GM23248 (cell line): ENCODE measurements at regions not wholly inside any gene's neighbourhood (a gene's known extent, or its start where the extent isn't known, plus 50 kb on each side); places are given as distances from the start of the nearest gene placed in this dataset.
A peak's percentile ranks its signal among the peaks of the same experiment; 100 is the strongest.

Source experiments
- DNase-seq: peaks from one replicate; pipeline ENCODE4 v3.0.0-alpha.2; 2015
- H2AFZ ChIP-seq: fragments of 200-600 bp; sonication (generic); 2 replicates; pipeline ENCODE4 v1.6.1; 2016; ENCODE audit warnings: antibody characterized with exemption
- H3F3A ChIP-seq: fragments of 200-600 bp; sonication (generic); 2 replicates; pipeline ENCODE4 v1.6.1; 2016; ENCODE audit warnings: mild to moderate bottlenecking, antibody characterized with exemption, mixed run types; ENCODE audit not compliant: insufficient read depth
- H3K27ac ChIP-seq: fragments of 200-600 bp; sonication (generic); 2 replicates; pipeline ENCODE4 v1.5.1; 2016; ENCODE audit warnings: mild to moderate bottlenecking
- H3K27me3 ChIP-seq: fragments of 200-600 bp; sonication (generic); replicated peaks from 2 replicates; pipeline ENCODE4 v1.6.1; 2016; ENCODE audit warnings: mild to moderate bottlenecking; ENCODE audit not compliant: insufficient read depth
- H3K36me3 ChIP-seq: fragments of 200-600 bp; sonication (generic); 2 replicates; pipeline ENCODE4 v1.6.1; 2016; ENCODE audit warnings: low read depth, mild to moderate bottlenecking
- H3K4me1 ChIP-seq: fragments of 200-600 bp; sonication (generic); 2 replicates; pipeline ENCODE4 v1.6.1; 2016; ENCODE audit warnings: mild to moderate bottlenecking; ENCODE audit not compliant: insufficient read depth
- H3K4me2 ChIP-seq: fragments of 200-600 bp; sonication (generic); one replicate; pipeline ENCODE4 v1.6.1; 2016; ENCODE audit warnings: mild to moderate bottlenecking; ENCODE audit not compliant: unreplicated experiment
- H3K4me3 ChIP-seq: fragments of 200-600 bp; sonication (generic); 2 replicates; pipeline ENCODE4 v1.5.1; 2016; ENCODE audit warnings: mild to moderate bottlenecking
- H3K79me2 ChIP-seq: fragments of 200-600 bp; sonication (generic); 2 replicates; pipeline ENCODE4 v1.6.1; 2016; ENCODE audit warnings: mild to moderate bottlenecking; ENCODE audit not compliant: insufficient read depth
- H3K9ac ChIP-seq: fragments of 200-600 bp; sonication (generic); 2 replicates; pipeline ENCODE4 v1.6.1; 2016; ENCODE audit warnings: mild to moderate bottlenecking
- H3K9me2 ChIP-seq: fragments of 200-600 bp; sonication (generic); 2 replicates; pipeline ENCODE4 v1.6.1; 2016; ENCODE audit warnings: mixed run types, mild to moderate bottlenecking, moderate library complexity; ENCODE audit not compliant: insufficient read depth
- H3K9me3 ChIP-seq: fragments of 200-600 bp; sonication (generic); one replicate; pipeline ENCODE4 v1.6.1; 2017; ENCODE audit warnings: low read depth
- H4K20me1 ChIP-seq: fragments of 200-600 bp; sonication (generic); 2 replicates; pipeline ENCODE4 v1.6.0; 2016; ENCODE audit not compliant: insufficient read depth
- EZH2 ChIP-seq: fragments of 200-600 bp; sonication (generic); IDR thresholded peaks from 2 replicates; pipeline ENCODE4 v1.6.1; 2018; ENCODE audit warnings: antibody characterized with exemption, mild to moderate bottlenecking; ENCODE audit not compliant: insufficient read depth, poor library complexity, severe bottlenecking
- EZH2phosphoT487 ChIP-seq: fragments of 200-600 bp; sonication (generic); IDR thresholded peaks from 2 replicates; pipeline ENCODE4 v1.6.1; 2018; ENCODE audit warnings: antibody characterized with exemption, moderate library complexity, mild to moderate bottlenecking, low read depth; ENCODE audit not compliant: insufficient read depth
- WGBS, 2 experiments: methylation state at CpG; one replicate each; pipeline ENCODE4 v1.1.6; 2015 to 2017; ENCODE audit warnings: low lambda C conversion rate in 2 of 2, low coverage in 1 of 2; ENCODE audit errors: missing lambda C conversion rate in 2 of 2; 5-methylcytosine and 5-hydroxymethylcytosine counted together
- in situ Hi-C: fragments of 300-500 bp; cut with MboI; formaldehyde crosslinking; loops from 2 replicates; pipeline ENCODE4 v1.15.0; 2020

- Histone ChIP-seq H3K27me3 (no peaks in the 10 kb centered on the region), H2AFZ (no peak overlapping the region)
- WGBS, 2 experiments = 59 to 60% methylated on average over 3 of the region's 3 CpGs
Measured at GRCh38 chr4:159023741-159024140, 79.1 kb upstream of the RAPGEF2 start.

GRCh38 chr4:159024266-159024665 lies 78.6 kb upstream of the RAPGEF2 start:
- Histone ChIP-seq H3K27ac (no peak overlapping the region), H4K20me1 (no peaks in the 10 kb centered on the region), H3K9ac (no peak overlapping the region), H3K4me3 (no peak overlapping the region), H3K79me2 (no peaks in the 10 kb centered on the region), H3K9me3 (no peaks in the 10 kb centered on the region), H3K9me2 (no peaks in the 10 kb centered on the region), H3F3A (no peaks in the 10 kb centered on the region), H2AFZ (no peak overlapping the region), H3K27me3 (no peaks in the 10 kb centered on the region), H3K4me2 (no peak overlapping the region), H3K36me3 (no peaks in the 10 kb centered on the region), H3K4me1 (peaks cover 8% of the 10 kb centered on the region)
- WGBS, 2 experiments = 95% methylated on average over 5 of the region's 5 CpGs
- in situ Hi-C loops = no loop called here
- DNase-seq = no peak
- TF ChIP-seq EZH2 (no peak), EZH2phosphoT487 (no peak)

More at GRCh38 chr4:159023741-159024140, 79.1 kb upstream of the RAPGEF2 start:
- TF ChIP-seq EZH2 (no peak), EZH2phosphoT487 (no peak)
- H3K36me3 ChIP-seq = no peaks in the 10 kb centered on the region
- no peaks in the 10 kb centered on the region for H3K79me2 ChIP-seq
- no peak overlapping the region for H3K27ac ChIP-seq
- H3K9me3 ChIP-seq = no peaks in the 10 kb centered on the region
- DNase-seq = no peak
- peaks cover 8% of the 10 kb centered on the region for H3K4me1 ChIP-seq
- no peak overlapping the region for H3K9ac ChIP-seq
- in situ Hi-C loops = no loop called here
- H4K20me1 ChIP-seq = no peaks in the 10 kb centered on the region
- H3F3A ChIP-seq = no peaks in the 10 kb centered on the region
- H3K4me2 ChIP-seq = no peak overlapping the region
- H3K9me2 ChIP-seq = no peaks in the 10 kb centered on the region
- H3K4me3 ChIP-seq = no peak overlapping the region

DNA sequence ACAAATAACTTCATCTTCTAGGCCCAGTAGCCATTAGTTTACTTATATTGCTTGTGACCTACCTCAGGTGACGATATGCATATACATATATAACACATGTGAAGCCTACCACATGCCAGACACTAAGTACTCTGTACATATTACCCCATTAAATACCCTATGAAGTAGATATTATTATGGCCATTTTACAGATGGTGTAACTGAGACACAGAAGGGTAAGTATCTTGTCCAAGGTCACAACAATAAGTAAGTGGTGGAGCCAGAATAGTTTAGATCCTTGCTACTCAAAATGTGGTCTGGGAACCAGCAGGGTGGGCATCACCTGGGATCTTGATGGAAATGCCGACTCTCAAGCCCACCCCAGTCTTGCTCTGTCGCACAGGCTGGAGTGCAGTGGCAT lies 78.1 kb upstream of the RAPGEF2 start:
- H3K27ac ChIP-seq = no peak overlapping the region
- WGBS, 2 experiments = 94 to 96% methylated on average over 3 of the region's 3 CpGs
- H3K36me3 ChIP-seq = no peaks in the 10 kb centered on the region
- no peak overlapping the region for H3K4me3 ChIP-seq
- H4K20me1 ChIP-seq = no peaks in the 10 kb centered on the region
- in situ Hi-C loops = no loop called here
- DNase-seq = no peak
- no peak overlapping the region for H3K9ac ChIP-seq
- H3K4me2 ChIP-seq = no peak overlapping the region
- no peaks in the 10 kb centered on the region for H3K9me2 ChIP-seq
- TF ChIP-seq EZH2 (no peak), EZH2phosphoT487 (no peak)
- no peaks in the 10 kb centered on the region for H3K27me3 ChIP-seq
- no peaks in the 10 kb centered on the region for H3F3A ChIP-seq
- no peak overlapping the region for H2AFZ ChIP-seq
- no peaks in the 10 kb centered on the region for H3K79me2 ChIP-seq
- H3K9me3 ChIP-seq = no peaks in the 10 kb centered on the region
- peaks cover 8% of the 10 kb centered on the region for H3K4me1 ChIP-seq

DNA sequence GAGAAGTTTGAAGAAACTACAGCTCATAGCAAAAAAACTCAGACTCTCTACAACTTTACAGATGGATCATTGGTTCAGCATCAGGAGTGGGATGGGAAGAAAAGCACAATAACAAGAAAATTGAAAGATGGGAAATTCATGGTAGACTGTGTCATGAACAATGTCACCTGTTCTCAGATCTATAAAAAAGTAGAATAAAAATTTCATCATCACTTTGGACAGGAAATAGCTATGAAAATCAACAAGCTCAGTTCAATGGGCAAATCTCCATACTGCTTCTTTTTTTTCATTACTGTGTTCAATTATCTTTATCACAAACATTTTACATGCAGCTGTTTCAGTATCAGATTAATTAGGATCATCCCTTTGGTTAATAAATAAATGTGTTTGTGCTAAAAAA lies 76.5 kb upstream of the RAPGEF2 start:
- no peak overlapping the region for H3K4me2 ChIP-seq

DNA sequence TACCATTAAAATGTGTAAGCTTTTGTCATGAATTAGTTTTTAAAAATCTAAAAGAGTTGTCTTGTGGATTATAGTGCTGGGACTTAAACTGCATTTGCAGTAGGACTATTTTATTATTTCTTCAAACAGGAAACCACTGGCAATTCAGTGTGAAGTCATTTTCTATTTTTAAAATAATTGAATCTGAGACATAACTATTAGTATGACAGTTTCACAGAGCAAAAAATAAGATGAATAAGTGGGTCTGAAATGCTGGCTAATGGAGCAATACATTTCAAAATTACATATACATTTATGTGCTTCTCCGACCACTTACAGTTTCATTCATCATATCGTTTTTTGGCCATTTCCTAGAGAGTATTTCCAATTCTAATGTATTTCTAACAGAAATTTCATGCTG lies 75.3 kb upstream of the RAPGEF2 start:
- Histone ChIP-seq H3K4me3 (no peak overlapping the region), H3K9ac (no peak overlapping the region), H2AFZ (no peak overlapping the region), H3K27ac (no peak overlapping the region), H3K9me3 (no peaks in the 10 kb centered on the region), H4K20me1 (no peaks in the 10 kb centered on the region), H3K4me2 (peak overlapping the region; percentile 51), H3K4me1 (peaks cover 8% of the 10 kb centered on the region), H3K79me2 (no peaks in the 10 kb centered on the region), H3K36me3 (no peaks in the 10 kb centered on the region), H3K27me3 (no peaks in the 10 kb centered on the region), H3F3A (no peaks in the 10 kb centered on the region), H3K9me2 (no peaks in the 10 kb centered on the region)
- WGBS, 2 experiments = 41 to 45% methylated on average over 2 of the region's 2 CpGs
- TF ChIP-seq EZH2 (no peak), EZH2phosphoT487 (no peak)
- DNase-seq = peak; percentile 44
- in situ Hi-C loops = no loop called here

More for the DNA sequence above, 76.5 kb upstream of the RAPGEF2 start:
- Histone ChIP-seq H3K36me3 (no peaks in the 10 kb centered on the region), H3F3A (no peaks in the 10 kb centered on the region), H3K27ac (no peak overlapping the region), H2AFZ (no peak overlapping the region), H3K9me3 (no peaks in the 10 kb centered on the region), H3K27me3 (no peaks in the 10 kb centered on the region), H3K9me2 (no peaks in the 10 kb centered on the region), H3K79me2 (no peaks in the 10 kb centered on the region), H3K4me3 (no peak overlapping the region), H3K9ac (no peak overlapping the region), H4K20me1 (no peaks in the 10 kb centered on the region), H3K4me1 (peaks cover 8% of the 10 kb centered on the region)
- in situ Hi-C loops = no loop called here
- TF ChIP-seq EZH2phosphoT487 (no peak), EZH2 (no peak)
- no peak for DNase-seq
